ENCODE measurements at regions not wholly inside any gene's neighbourhood (a gene's known extent, or its start where the extent isn't known, plus 50 kb on each side); places are given as distances from the start of the nearest gene placed in this dataset.

DNA sequence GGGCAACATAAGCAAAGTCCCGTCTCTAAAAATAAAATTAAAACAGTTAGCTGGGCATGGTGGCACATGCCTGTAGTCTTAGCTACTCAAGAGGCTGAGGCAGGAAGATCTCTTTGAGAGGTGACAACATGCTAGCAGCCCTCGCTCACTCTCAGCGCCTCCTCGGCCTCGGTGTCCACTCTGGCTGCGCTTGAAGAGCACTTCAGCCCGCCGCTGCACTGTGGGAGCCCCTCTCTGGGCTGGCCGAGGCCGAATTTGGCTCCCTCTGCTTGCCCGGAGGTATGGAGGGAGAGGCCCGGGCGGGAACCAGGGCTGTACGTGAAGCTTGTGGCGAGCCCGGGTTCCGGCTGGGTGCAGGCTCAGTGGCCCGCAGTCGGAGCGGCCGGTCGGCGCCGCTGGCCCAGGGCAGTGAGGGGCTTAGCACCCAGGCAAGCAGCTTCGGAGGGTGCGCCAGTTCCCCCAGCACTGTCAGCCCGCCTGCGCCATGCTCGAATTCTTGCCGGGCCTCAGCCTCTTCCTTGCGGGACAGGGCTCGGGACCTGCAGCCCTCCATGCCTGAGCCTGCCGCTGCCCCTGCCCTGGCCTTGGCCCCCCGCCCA is 138.3 kb downstream of the MAP3K21 start:
- TF ChIP-seq, protein P1, sequence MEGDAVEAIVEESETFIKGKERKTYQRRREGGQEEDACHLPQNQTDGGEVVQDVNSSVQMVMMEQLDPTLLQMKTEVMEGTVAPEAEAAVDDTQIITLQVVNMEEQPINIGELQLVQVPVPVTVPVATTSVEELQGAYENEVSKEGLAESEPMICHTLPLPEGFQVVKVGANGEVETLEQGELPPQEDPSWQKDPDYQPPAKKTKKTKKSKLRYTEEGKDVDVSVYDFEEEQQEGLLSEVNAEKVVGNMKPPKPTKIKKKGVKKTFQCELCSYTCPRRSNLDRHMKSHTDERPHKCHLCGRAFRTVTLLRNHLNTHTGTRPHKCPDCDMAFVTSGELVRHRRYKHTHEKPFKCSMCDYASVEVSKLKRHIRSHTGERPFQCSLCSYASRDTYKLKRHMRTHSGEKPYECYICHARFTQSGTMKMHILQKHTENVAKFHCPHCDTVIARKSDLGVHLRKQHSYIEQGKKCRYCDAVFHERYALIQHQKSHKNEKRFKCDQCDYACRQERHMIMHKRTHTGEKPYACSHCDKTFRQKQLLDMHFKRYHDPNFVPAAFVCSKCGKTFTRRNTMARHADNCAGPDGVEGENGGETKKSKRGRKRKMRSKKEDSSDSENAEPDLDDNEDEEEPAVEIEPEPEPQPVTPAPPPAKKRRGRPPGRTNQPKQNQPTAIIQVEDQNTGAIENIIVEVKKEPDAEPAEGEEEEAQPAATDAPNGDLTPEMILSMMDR (IDR thresholded peaks at IDR 0.05): no peak
- TF ChIP-seq POLR2A (IDR thresholded peaks at IDR 0.05): no peak
